Esophagus (tissue), 2 donors: ENCODE measurements at regions not wholly inside any gene's neighbourhood (a gene's known extent, or its start where the extent isn't known, plus 50 kb on each side); places are given as distances from the start of the nearest gene placed in this dataset.

Source experiments
- H3K27ac ChIP-seq, 2 donors: one replicate each; pipeline ENCODE4 v1.5.1; 2013; ENCODE audit warnings: low read depth in 2 of 2, mild to moderate bottlenecking in 2 of 2, inconsistent platforms in 1 of 2, low read length in 1 of 2, moderate library complexity in 1 of 2
- H3K27me3 ChIP-seq, 2 donors: one replicate each; pipeline ENCODE4 v1.6.1; 2013; ENCODE audit warnings: low read length in 2 of 2, control low read depth in 1 of 2, mild to moderate bottlenecking in 1 of 2; ENCODE audit not compliant: insufficient read depth in 2 of 2, control insufficient read depth in 1 of 2
- H3K36me3 ChIP-seq, 2 donors: one replicate each; pipeline ENCODE4 v1.6.1; 2013; ENCODE audit warnings: low read length in 1 of 2; ENCODE audit not compliant: control insufficient read depth in 2 of 2, insufficient read depth in 2 of 2
- H3K4me1 ChIP-seq, 2 donors: one replicate each; pipeline ENCODE4 v1.6.1; 2013; ENCODE audit warnings: low read length in 1 of 2; ENCODE audit not compliant: control insufficient read depth in 2 of 2, insufficient read depth in 2 of 2
- H3K4me3 ChIP-seq, 2 donors: one replicate each; pipeline ENCODE4 v1.5.1; 2013; ENCODE audit warnings: low read length in 2 of 2, mild to moderate bottlenecking in 2 of 2, low read depth in 1 of 2, moderate library complexity in 1 of 2
- H3K9me3 ChIP-seq, 2 donors: one replicate each; pipeline ENCODE4 v1.6.1; 2013; ENCODE audit warnings: mild to moderate bottlenecking in 2 of 2, low read depth in 1 of 2, low read length in 1 of 2, moderate library complexity in 1 of 2; ENCODE audit not compliant: control insufficient read depth in 2 of 2, insufficient read depth in 1 of 2
- WGBS, 2 donors: extraction: QIAGEN DNeasy Blood & Tissue Kit; methylation state at CpG; one replicate each; pipeline ENCODE4 v1.1.7; 2013; 5-methylcytosine and 5-hydroxymethylcytosine counted together
- donor health status: healthy with polysubstance abuse.
- donor health status: Bipolar disorder and iron deficiency.

- no peaks in the 10 kb centered on the region for H3K27me3 ChIP-seq
Observed at GRCh38 chr6:53986165-53986720, 125.0 kb upstream of the MLIP start.

GRCh38 chr6:53986721-53987521 lies 124.3 kb upstream of the MLIP start:
- no peaks in the 10 kb centered on the region for H3K9me3 ChIP-seq
- no peaks in the 10 kb centered on the region for H3K4me1 ChIP-seq
- no peak overlapping the region for H3K27ac ChIP-seq
- no peak overlapping the region for H3K4me3 ChIP-seq
- 37 to 53% methylated on average over 10 of the region's 10 CpGs for WGBS, 2 donors
- no peaks in the 10 kb centered on the region for H3K36me3 ChIP-seq
- no peaks in the 10 kb centered on the region for H3K27me3 ChIP-seq

More at GRCh38 chr6:53986165-53986720, 125.0 kb upstream of the MLIP start:
- Histone ChIP-seq H3K4me3 (no peak overlapping the region), H3K36me3 (no peaks in the 10 kb centered on the region), H3K9me3 (no peaks in the 10 kb centered on the region), H3K4me1 (no peaks in the 10 kb centered on the region), H3K27ac (no peak overlapping the region)
- WGBS, 2 donors = 8 to 12% methylated on average over 3 of the region's 3 CpGs

- Histone ChIP-seq H3K27me3 (no peaks in the 10 kb centered on the region), H3K4me3 (no peak overlapping the region), H3K27ac (no peak overlapping the region), H3K36me3 (no peaks in the 10 kb centered on the region), H3K4me1 (no peaks in the 10 kb centered on the region), H3K9me3 (no peaks in the 10 kb centered on the region)
- 90 to 91% methylated on average over 4 of the region's 4 CpGs for WGBS, 2 donors
Observed at GRCh38 chr6:53987522-53987888, 123.7 kb upstream of the MLIP start.

- no peaks in the 10 kb centered on the region for H3K9me3 ChIP-seq
Observed at GRCh38 chr6:53989504-53989903, 121.7 kb upstream of the MLIP start.

GRCh38 chr6:53992522-53992921 lies 118.7 kb upstream of the MLIP start:
- 86 to 92% methylated on average over 3 of the region's 3 CpGs for WGBS, 2 donors

More at GRCh38 chr6:53989504-53989903, 121.7 kb upstream of the MLIP start:
- no peaks in the 10 kb centered on the region for H3K27me3 ChIP-seq
- H3K4me3 ChIP-seq = no peak overlapping the region
- H3K4me1 ChIP-seq = no peaks in the 10 kb centered on the region
- no peak overlapping the region for H3K27ac ChIP-seq
- no peaks in the 10 kb centered on the region for H3K36me3 ChIP-seq

GRCh38 chr6:53994201-53994600 lies 117.0 kb upstream of the MLIP start:
- Histone ChIP-seq H3K9me3 (no peaks in the 10 kb centered on the region), H3K27me3 (no peaks in the 10 kb centered on the region), H3K27ac (no peak overlapping the region), H3K4me3 (no peak overlapping the region), H3K36me3 (peaks cover 0 to 2% of the 10 kb centered on the region in 2 donors), H3K4me1 (no peaks in the 10 kb centered on the region)
- 88 to 96% methylated on average over 1 of the region's 1 CpG for WGBS, 2 donors

More at GRCh38 chr6:53992522-53992921, 118.7 kb upstream of the MLIP start:
- Histone ChIP-seq H3K36me3 (no peaks in the 10 kb centered on the region), H3K27ac (no peak overlapping the region), H3K4me3 (no peak overlapping the region), H3K27me3 (no peaks in the 10 kb centered on the region), H3K4me1 (no peaks in the 10 kb centered on the region), H3K9me3 (no peaks in the 10 kb centered on the region)

- 82 to 86% methylated on average over 4 of the region's 4 CpGs for WGBS, 2 donors
- H3K4me1 ChIP-seq = no peaks in the 10 kb centered on the region
Observed at GRCh38 chr6:53995935-53996334, 115.3 kb upstream of the MLIP start.

GRCh38 chr6:53998303-53998702 lies 112.9 kb upstream of the MLIP start:
- Histone ChIP-seq H3K36me3 (peaks cover 0 to 4% of the 10 kb centered on the region in 2 donors), H3K27me3 (no peaks in the 10 kb centered on the region), H3K4me1 (no peaks in the 10 kb centered on the region), H3K4me3 (no peak overlapping the region), H3K27ac (no peak overlapping the region), H3K9me3 (no peaks in the 10 kb centered on the region)
- 67 to 81% methylated on average over 2 of the region's 2 CpGs for WGBS, 2 donors

More at GRCh38 chr6:53995935-53996334, 115.3 kb upstream of the MLIP start:
- H3K4me3 ChIP-seq = no peak overlapping the region
- H3K36me3 ChIP-seq = peaks cover 0 to 4% of the 10 kb centered on the region in 2 donors
- no peaks in the 10 kb centered on the region for H3K27me3 ChIP-seq
- no peaks in the 10 kb centered on the region for H3K9me3 ChIP-seq
- H3K27ac ChIP-seq = no peak overlapping the region

GRCh38 chr6:53999088-53999755 lies 112.0 kb upstream of the MLIP start:
- Histone ChIP-seq H3K27me3 (no peaks in the 10 kb centered on the region), H3K36me3 (peaks cover 0 to 4% of the 10 kb centered on the region in 2 donors)
- WGBS, 2 donors = 92 to 93% methylated on average over 8 of the region's 8 CpGs

More at GRCh38 chr6:53999088-53999755, 112.0 kb upstream of the MLIP start:
- Histone ChIP-seq H3K9me3 (no peaks in the 10 kb centered on the region), H3K4me1 (no peaks in the 10 kb centered on the region), H3K4me3 (no peak overlapping the region), H3K27ac (no peak overlapping the region)
